ENCODE measurements at regions not wholly inside any gene's neighbourhood (a gene's known extent, or its start where the extent isn't known, plus 50 kb on each side); places are given as distances from the start of the nearest gene placed in this dataset.

GRCh38 chr18:77366067-77366719 lies 116.5 kb downstream of the GALR1 start:
- no peaks in the 10 kb centered on the region for H3K36me3 ChIP-seq
- no peak overlapping the region for H3K4me3 ChIP-seq
- no peak for DNase-seq
- H3K9me3 ChIP-seq: no peaks in the 10 kb centered on the region
- H3K27me3 ChIP-seq: no peaks in the 10 kb centered on the region

DNA sequence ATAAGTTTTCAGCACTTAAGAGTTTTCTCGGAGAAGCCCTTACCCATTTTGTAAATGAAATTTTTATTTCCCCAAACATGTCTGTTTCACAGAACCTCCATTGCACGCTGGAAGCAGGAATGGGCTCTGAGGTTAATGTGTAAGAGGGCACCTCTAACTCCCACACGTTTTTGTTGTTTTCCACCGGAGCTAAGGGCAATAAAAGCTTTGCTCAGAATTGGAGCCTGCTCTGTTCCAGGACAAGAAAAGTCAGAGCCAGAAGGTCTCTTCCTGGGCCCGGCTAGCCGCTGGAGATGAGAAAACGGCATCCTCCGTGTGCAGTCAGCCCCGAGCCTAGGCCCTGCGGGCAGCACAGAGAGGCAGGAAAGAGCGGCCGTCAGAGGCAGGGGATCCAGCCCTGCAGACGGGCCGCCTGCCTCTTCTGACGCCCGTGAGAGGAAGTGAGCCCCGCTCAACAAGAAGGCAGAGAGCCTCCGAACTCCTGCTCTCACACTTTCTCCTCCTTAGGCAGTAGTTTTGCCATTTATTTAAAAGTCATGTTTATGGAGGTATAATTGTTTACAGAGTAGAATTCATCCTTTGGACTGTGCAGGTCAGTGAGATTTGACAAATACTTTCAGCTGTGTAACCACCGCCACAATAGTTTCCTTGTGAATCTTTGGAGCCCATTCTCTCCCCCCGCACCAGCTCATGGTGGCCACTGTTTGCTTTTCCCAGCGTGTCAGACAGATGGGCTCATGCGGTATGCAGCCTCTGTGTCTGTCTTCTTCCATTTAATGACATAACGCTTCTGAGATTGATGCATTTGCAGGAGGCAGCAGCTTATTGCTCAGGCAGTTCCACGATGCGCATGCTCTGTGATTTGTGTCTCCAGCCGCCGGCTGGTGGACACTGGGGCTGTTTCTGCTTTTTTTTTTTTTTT lies 117.3 kb downstream of the GALR1 start:
- Histone ChIP-seq H3K36me3 (no peaks in the 10 kb centered on the region), H3K4me3 (no peak overlapping the region)
- DNase-seq: no peak

DNA sequence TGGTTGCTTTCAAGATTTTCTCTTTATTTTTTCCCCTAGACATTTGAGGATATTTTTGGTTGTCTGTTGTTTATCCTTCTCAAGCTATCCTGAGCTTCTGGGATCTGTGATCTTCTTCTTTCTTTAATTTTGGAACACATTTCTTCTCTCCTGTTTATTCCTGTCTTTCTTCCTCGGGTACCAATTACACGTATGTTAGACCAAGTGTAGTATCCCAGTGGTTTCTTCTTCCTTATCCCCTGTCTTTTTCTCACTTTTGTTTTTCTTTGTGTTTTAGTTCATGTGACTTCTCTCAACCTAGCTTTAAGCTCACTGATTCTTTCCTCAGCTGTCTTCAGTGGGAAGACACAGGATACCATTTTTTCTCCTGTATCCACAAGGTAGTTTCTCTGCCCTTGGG lies 120.0 kb downstream of the GALR1 start:
- Histone ChIP-seq H3K4me3 (no peak overlapping the region), H3K27me3 (no peaks in the 10 kb centered on the region), H3K36me3 (no peaks in the 10 kb centered on the region), H3K9me3 (no peaks in the 10 kb centered on the region)
- DNase-seq: no peak

More for the DNA sequence above, 117.3 kb downstream of the GALR1 start:
- no peaks in the 10 kb centered on the region for H3K27me3 ChIP-seq
- H3K9me3 ChIP-seq: no peaks in the 10 kb centered on the region

DNA sequence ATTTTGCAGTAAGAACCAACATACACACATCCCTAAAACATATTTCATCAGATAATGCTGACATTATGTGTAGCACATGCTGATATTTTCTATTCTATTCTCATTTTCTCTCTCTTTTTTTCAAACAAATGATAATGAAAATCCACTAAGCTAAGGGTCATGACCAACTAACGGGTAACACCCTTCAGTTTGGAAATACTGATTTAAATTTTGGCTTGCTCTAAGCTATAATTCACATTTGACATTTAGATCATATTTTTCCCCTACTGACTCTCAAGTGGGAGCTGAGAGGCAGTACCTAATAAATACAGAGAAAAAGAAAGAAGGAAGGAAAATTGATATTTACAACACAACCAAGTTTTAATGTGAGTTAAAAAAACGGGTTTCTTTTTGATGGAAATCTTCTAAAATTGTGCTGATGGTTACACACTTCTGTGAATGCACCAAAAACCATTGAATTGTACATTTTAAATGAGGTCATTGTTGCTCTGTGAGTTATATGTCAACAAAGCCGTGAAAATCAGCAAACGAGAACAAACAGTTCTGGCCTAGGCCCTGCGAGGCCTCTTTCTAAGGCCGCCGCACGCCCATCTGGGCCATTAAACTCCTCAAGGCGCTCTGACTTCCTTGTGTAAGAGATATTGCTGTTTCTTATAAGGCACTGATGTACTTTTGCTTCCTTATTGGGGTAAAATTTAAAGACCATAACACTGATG lies 124.2 kb downstream of the GALR1 start:
- Histone ChIP-seq H3K27me3 (no peaks in the 10 kb centered on the region), H3K4me3 (no peak overlapping the region), H3K9me3 (no peaks in the 10 kb centered on the region), H3K36me3 (no peaks in the 10 kb centered on the region)
- no peak for DNase-seq

- Histone ChIP-seq H3K9me3 (no peaks in the 10 kb centered on the region), H3K36me3 (no peaks in the 10 kb centered on the region), H3K27me3 (no peaks in the 10 kb centered on the region), H3K4me3 (no peak overlapping the region)
- DNase-seq: no peak
These were observed 124.8 kb downstream of the GALR1 start for GRCh38 chr18:77374446-77374805.

- no peaks in the 10 kb centered on the region for H3K9me3 ChIP-seq
- no peaks in the 10 kb centered on the region for H3K27me3 ChIP-seq
- H3K36me3 ChIP-seq: no peaks in the 10 kb centered on the region
- peak; percentile 65 for DNase-seq
- no peak overlapping the region for H3K4me3 ChIP-seq
These were observed 126.5 kb downstream of the GALR1 start for GRCh38 chr18:77376043-77376732.

DNA sequence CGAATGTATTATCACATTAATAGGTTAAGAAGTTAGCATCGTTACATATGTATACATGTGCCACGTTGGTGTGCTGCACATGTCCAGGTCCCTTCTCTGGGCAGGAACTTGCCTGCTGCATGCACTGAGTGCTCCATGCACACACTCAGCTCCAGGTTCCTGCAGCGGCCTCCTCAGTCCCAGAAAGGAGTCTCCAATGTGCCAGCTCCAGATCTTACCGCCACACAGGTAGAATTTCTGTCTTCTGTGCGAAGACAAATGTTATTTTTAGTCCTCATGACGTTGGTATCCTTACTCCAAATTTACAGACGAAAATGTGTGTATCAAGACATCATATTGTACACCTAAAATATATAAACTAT lies 127.1 kb downstream of the GALR1 start:
- no peaks in the 10 kb centered on the region for H3K9me3 ChIP-seq
- DNase-seq: no peak
- no peaks in the 10 kb centered on the region for H3K36me3 ChIP-seq
- no peaks in the 10 kb centered on the region for H3K27me3 ChIP-seq
- no peak overlapping the region for H3K4me3 ChIP-seq

DNA sequence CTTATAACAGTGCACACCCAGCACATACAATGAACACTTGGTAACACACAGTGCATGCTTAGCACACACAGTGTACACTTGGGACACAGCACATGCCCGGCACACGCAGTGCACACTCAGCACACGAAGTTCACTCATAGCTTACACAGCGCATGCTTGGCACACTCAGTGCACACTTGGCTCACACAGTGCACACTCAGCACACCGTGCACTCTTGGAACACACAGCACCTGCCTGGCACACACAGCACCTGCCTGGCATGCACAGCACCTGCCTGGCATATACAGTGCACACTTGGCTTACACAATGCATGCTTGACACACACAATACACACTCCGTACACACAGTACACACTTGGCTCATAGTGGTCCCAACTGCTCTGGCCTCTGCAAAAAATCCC lies 128.2 kb downstream of the GALR1 start:
- DNase-seq: no peak
- H3K9me3 ChIP-seq: no peaks in the 10 kb centered on the region
- no peaks in the 10 kb centered on the region for H3K27me3 ChIP-seq
- H3K36me3 ChIP-seq: no peaks in the 10 kb centered on the region
- no peak overlapping the region for H3K4me3 ChIP-seq

- Histone ChIP-seq H3K4me3 (no peak overlapping the region), H3K36me3 (no peaks in the 10 kb centered on the region), H3K9me3 (no peaks in the 10 kb centered on the region), H3K27me3 (no peaks in the 10 kb centered on the region)
- DNase-seq: no peak
These were observed 130.4 kb downstream of the GALR1 start for GRCh38 chr18:77379976-77380509.

- Histone ChIP-seq H3K27me3 (no peaks in the 10 kb centered on the region), H3K36me3 (no peaks in the 10 kb centered on the region), H3K9me3 (no peaks in the 10 kb centered on the region), H3K4me3 (no peak overlapping the region)
- DNase-seq: no peak
These were observed 131.0 kb downstream of the GALR1 start for GRCh38 chr18:77380695-77381094.

GRCh38 chr18:77392321-77392720 lies 142.7 kb downstream of the GALR1 start:
- H3K36me3 ChIP-seq: no peaks in the 10 kb centered on the region
- no peak overlapping the region for H3K4me3 ChIP-seq
- no peaks in the 10 kb centered on the region for H3K9me3 ChIP-seq
- no peak for DNase-seq
- no peaks in the 10 kb centered on the region for H3K27me3 ChIP-seq

GRCh38 chr18:77393519-77393918 lies 143.9 kb downstream of the GALR1 start:
- Histone ChIP-seq H3K27me3 (no peaks in the 10 kb centered on the region), H3K36me3 (no peaks in the 10 kb centered on the region), H3K4me3 (no peak overlapping the region), H3K9me3 (no peaks in the 10 kb centered on the region)
- no peak for DNase-seq

DNA sequence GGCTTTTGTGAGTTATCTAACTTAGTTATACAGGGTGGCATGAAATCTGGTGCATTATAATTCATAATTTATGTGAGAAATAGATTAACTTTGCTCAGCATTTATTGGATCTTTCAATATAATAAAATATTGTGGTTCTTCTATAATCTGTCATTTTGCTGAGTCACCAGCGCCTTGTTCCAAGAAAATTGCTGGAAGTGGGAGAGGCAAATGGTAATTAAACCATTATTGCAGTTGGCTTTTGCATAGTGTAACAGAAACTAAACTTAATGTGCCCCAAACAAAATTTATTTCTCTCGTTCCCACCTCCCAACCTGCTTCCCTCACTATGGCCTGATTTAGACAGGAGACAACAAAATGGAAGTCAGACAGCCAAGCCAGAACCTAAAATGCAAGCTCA lies 146.3 kb downstream of the GALR1 start:
- Histone ChIP-seq H3K36me3 (no peaks in the 10 kb centered on the region), H3K4me3 (no peak overlapping the region), H3K27me3 (no peaks in the 10 kb centered on the region), H3K9me3 (no peaks in the 10 kb centered on the region)
- no peak for DNase-seq

- DNase-seq: no peak
- Histone ChIP-seq H3K4me3 (no peak overlapping the region), H3K9me3 (no peaks in the 10 kb centered on the region), H3K36me3 (no peaks in the 10 kb centered on the region), H3K27me3 (no peaks in the 10 kb centered on the region)
These were observed 147.4 kb downstream of the GALR1 start for GRCh38 chr18:77397056-77397455.

- DNase-seq: no peak
- Histone ChIP-seq H3K4me3 (no peak overlapping the region), H3K27me3 (no peaks in the 10 kb centered on the region), H3K9me3 (no peaks in the 10 kb centered on the region), H3K36me3 (no peaks in the 10 kb centered on the region)
These were observed 148.0 kb downstream of the GALR1 start for GRCh38 chr18:77397617-77398016.

- H3K36me3 ChIP-seq: no peaks in the 10 kb centered on the region
- no peak overlapping the region for H3K4me3 ChIP-seq
- H3K9me3 ChIP-seq: no peaks in the 10 kb centered on the region
- DNase-seq: no peak
- no peaks in the 10 kb centered on the region for H3K27me3 ChIP-seq
These were observed 150.9 kb downstream of the GALR1 start for GRCh38 chr18:77400561-77400960.

GRCh38 chr18:77401173-77401572 lies 151.5 kb downstream of the GALR1 start:
- no peaks in the 10 kb centered on the region for H3K27me3 ChIP-seq
- no peaks in the 10 kb centered on the region for H3K9me3 ChIP-seq
- DNase-seq: no peak
- no peak overlapping the region for H3K4me3 ChIP-seq
- H3K36me3 ChIP-seq: no peaks in the 10 kb centered on the region
